Fibroblast of skin of abdomen (primary cell): ENCODE measurements at regions not wholly inside any gene's neighbourhood (a gene's known extent, or its start where the extent isn't known, plus 50 kb on each side); places are given as distances from the start of the nearest gene placed in this dataset.
"Not testable (repeated sequence)": the region's sequence is repeated elsewhere in the genome, so short reads cannot be mapped to it uniquely, and the experiment has no call there.

Experiments
- DNase-seq: peaks from one replicate; pipeline ENCODE4 v3.0.0-alpha.2; 2013

DNA sequence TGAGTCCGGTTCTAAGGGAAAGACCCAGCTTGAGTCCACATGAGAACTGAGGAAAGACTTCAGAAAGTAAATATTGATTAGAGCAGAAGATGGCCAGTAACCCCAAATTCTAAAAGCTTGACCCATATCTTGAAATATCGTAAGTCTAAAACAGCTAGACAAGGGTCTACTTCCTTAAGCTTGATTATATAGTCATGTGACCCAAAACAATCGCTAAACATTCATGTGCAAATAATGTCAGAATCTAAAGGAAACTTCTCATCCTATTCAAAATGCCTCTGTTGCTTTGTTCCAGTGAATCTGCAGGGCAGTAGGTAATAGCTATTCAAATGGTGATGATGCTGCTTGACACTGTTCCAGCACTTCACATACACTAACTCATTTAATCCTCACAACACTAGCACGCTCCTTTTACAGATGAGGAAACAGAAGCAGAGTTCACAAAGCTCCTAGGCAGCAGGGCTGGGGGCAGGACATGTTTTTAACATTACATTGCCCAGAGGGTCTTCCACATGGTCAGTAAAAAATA is 52.6 kb downstream of the TCF20 start:
- DNase-seq: peak; percentile 4

DNA sequence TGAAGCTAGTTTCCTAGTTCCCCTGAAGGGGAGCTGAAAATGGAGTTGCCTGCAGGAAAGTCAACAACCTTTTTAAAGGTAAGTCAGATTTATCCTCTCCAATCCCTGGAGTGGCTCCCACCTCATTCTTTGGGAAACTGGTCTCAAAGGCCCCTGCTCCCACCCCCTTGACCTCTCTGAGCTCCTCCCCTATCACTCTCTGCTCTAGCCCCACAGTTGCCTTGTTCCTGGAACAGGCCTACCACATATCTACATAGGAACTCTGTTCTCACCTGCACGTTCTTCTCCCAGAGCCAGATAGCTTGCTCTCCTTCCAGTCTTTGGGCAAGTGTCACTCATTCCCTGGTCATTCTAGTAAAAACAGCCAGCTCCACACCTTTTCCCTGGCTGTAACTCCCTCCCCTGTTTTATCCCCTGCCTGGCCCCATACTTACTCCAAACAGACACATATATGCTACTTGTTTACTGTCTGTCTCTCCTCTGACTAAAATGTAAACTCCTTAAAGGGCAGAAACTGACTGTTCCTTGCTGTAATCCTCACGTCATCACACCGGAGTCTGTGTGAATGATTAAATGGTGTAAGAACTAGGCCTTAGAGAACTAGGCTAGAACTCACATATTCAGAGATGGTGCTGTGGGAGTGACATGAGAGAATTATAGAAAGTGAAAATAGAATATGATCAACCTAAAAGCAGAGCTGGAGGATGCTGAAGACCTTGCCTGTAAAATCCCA is 53.3 kb downstream of the TCF20 start:
- no peak for DNase-seq

DNA sequence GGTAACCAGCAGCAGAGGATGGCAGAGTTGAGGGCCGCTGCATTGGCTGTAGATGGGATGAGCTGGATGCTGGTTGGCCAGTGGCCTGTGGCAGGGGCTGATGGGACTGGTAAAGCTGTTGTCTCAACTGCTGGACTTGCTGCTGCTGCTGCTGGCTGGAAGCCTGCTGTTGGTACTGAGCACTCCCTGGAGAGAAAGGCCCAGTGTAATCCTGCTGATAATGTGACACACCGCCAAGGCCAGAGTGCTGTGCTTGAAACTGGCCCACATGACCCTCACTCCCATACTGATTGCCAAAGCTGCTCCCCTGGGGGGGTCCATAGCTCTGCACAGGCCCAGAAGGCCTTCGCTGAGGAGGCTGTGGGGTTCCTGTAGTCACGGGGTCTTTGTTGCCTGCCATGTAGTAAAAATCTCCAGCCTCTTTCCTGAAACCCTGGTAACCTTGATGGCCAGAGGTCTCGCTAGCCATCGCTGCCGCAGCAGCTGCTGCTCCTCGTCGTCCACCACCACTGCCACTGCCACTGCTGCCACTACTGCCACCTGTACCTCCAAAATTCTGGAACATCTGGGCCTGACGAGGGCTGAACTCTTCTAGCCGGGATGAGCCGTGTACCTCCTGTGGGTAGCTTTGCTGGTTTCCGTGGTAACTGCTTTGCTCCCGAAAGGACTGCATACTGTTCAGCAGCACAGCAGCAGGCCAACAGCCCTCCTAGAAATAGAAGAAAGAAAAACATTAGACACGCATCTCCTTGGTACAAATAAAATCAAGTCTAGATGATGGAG is 55.6 kb downstream of the TCF20 start:
- DNase-seq: no peak

DNA sequence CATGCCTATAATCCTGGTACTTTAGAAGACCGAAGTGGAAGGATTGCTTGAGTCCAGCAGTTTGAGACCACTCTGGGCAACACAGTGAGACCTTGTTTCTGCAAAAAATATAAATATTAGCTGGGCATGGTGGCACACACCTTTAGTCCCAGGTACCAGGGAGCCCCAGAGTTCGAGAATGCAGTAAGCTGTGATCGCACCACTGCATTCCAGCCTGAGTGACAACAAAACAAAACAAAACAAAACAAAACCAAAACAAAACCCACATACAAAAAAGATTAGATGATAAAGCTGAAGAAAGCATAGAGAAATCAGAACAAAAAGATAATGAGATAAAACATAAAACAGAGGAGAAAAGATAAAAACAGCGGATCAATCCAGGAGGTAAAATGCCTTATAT is 62.1 kb downstream of the TCF20 start:
- no peak for DNase-seq

DNA sequence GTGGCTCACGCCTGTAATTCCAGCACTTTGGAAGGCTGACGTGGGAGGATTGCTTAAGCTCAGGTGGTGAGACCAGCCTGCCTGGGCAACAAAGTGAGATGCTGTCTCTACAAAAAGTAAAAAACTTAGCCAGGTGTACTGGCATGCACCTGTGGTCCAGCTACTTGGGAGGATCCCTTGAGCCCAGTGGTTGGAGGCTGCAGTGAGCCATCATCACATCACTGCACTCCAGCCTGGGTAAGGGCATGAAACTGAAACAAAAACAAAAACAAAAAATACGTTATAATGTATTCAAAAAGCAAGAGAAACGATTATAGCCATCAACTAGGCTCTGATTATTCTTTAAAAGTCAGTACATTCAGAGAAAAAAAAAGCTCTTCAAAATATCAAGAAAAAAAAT is 62.5 kb downstream of the TCF20 start:
- no peak for DNase-seq

DNA sequence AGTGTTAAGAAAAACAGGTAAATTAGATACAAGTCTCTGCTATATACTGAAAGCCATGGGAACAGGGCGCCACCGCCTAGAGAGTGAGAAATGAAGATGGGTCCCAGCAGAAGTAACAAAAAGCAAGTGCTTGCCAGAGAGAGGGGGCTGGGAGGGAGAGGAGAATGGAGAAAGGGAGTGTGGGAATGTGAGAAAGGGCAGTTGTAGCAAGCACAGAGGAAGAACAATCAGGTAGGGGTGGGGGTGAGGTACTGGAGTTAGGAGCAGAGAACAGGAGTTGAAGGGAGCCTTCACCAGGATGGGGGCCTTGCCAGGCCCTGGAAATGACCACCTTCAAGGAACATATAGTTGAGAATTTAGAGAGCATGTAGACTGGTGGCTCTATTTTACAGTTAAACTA is 66.8 kb downstream of the TCF20 start:
- no peak for DNase-seq

DNA sequence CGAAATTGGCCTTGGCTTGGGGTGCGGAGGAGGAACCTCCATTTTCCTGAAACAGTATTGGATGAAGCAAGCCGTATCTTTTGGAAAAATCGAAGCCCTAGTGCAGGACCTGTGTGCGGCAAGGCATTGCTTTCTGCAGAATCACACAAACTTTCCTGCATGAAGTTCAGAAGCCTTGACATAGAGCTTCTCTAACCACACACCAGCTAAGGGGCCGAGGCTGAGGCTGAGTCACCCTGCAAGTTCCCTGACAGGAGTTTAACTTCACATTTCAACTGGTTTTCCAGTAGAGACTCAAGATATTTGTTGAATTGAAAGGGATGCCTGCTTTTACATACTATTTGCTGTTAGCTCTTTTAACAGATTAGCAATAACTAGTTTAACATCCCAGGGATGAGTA is 67.8 kb downstream of the TCF20 start:
- peak; percentile 26 for DNase-seq

DNA sequence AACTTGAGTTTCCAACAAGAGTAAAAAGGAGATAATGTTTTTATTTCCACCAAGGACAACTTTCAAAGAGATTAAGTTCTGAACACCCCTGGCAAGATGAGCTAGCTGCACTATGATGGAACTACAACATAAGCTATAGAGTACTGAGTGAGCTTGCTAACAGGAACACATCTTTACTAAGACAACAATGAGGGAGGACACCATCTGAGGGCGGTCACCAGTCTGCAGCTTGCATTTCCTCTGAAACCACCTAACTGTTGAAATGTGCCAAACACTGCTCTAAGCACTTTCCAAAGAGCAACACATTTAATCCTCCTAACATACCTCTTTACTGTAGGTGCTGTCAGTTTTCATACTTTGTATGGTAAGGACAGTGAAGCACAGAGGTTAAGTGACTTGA is 68.4 kb downstream of the TCF20 start:
- no peak for DNase-seq

DNA sequence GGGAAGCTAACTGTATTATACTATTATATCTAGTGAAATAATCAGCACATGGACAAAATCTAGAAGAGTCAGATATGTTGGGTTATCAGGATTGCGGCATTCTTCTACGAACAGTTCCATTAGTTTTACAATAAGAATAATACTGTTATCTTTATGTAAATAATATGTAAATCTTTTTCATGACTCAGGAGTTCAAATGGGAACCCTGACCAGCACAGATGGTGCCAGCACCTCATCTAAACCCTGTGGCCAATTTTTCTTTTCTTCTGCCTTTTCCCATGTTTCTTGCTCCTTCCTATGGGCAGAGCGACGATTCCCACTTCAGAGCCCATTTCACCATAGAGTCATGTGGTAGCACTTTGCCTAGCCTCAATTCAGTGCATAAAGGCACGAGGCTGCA is 68.4 kb upstream of the CYP2D6 start:
- no peak for DNase-seq

DNA sequence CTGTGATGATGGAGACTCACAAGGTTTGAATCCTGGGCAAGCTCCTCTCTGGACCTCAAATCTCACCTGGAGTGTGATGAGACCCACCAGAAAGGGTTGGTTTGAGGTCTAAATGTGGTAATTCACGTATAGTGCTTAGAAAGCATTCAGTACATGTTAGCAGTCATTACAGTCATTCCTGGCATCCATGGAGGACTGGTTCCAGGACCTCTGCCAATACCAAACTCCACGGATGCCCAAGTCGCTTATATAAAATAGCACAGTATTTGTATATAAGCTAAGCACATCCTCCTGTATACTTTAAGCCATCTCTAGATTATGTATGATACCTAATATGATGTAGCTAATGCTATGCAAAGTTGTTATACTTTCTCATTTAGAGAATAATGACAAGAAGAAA is 67.6 kb upstream of the CYP2D6 start:
- no peak for DNase-seq

DNA sequence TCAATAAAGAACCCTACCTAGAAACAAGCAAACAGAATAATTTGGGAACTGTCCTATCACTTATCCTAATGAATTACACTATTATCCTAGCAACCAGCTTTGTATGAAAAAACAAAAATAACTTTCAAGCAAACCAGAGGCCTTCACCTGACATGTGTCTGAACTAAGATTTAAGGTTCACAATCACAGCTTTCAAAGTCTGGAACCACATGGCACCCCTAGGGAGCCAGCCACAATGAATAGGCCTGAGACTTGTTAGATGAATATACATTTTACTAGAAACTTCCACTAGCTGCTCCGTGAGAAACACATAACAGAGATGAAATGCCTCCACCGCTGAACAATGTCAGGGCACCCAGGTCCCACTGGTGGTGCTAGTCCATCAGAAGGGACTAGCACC is 65.8 kb upstream of the CYP2D6 start:
- DNase-seq: no peak

DNA sequence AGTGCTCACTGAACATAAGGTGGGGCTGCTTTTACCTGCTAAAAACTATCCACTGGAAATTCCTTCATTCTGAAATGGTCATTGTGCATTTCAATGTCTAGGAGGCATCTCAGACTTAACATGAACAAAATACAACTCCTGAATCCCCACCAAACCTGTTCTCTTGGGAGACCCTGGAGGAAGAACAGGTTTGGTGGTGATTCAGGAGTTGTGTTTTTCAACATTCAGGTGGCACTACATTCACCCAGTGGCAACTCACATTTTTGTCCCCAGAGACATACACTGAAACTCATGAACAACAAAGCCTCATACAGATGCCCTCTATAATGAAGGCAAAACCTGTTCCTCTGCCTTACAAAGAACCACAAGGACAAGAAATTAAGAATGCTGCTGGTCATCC is 64.3 kb upstream of the CYP2D6 start:
- DNase-seq: no peak

DNA sequence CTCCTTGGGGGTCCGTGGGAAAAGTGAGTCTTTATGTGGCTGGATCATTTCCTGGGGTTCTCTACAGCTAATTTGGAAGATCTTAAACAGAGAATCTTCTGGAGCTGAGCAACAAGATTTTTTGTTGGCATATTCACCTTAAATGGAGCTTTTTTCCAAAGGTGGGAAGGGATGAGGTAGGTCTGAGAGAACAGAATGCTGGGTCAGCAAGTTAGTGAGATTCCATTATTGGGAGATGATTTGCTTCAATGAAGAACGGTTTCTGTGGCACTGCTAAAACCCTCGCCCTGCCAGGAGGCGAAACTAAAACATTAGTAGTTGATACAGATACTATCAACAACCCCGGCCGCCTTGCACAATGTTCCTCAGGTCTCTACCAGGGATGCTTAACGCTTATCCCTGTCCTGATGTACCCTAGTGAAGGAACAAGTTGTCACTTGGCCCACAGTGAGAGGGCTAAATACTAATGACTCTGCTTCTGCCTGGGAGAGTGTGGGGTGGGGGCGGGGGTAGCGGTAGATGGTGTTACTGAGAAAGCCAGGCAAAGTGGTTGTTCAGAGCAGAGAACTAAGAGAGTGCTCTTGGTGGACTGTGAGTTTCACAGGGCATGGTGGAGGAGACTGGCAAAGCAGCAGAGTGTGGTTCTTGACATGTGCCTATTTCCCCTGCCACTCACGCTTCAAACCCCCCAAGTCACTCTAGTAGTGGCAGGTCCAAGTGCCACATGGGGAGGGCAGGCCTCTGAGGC is 63.7 kb upstream of the CYP2D6 start:
- DNase-seq: no peak

DNA sequence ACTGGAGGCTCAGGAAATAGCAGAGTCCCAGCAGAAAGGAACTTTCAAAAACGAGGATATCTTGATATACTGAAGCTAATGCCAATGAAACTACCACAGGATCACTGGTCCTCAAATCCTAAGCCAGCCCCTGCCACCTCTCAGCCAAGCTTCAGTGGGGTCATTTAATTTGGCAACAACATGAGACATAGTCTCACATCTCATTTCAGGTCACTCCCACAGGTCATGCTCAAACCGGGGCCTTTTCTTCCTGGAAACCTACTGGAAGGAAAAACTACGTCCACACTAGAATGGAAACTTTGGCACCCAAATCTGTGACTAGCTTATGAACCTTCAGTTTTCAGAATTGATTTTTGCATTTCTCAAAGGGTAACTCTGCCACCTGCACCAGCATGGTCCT is 61.9 kb upstream of the CYP2D6 start:
- DNase-seq: no peak

DNA sequence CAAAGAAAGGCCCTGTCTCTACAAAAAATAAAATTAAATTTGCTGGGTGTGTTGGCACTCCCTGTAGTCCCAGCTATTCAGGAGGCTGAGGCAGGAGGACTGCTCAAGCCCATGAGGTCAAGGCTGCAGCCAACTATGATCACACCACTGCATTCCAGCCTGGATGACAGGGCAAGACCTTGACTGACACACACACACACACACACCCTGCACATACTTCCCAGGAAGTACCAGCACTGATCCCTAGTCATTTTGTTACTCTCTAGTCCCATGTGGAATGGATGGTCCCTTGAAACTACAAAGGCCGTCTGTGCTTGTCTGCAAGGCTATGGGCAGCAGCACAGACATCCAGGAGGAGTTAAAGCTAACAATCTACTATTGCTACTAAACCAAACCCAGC is 59.7 kb upstream of the CYP2D6 start:
- DNase-seq: no peak

DNA sequence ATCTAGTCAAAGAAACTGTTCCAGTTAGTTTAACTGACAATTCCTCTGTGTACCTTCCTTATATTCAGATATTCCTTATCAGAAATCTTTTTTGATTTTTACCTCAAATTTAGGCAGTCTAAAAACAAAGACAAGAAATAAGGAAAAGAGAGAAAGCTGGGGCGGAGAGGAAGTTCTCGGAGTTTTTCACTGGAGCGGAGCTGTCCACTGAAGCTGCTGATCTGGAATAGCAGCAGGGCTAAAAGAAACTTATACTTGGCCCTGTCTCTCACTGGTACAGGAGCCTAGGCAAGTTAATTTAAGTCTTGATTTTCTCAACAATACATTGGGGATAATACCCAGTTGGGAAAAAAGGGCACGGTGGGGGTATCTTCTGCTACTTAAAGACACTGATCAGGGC is 59.2 kb upstream of the CYP2D6 start:
- DNase-seq: no peak

DNA sequence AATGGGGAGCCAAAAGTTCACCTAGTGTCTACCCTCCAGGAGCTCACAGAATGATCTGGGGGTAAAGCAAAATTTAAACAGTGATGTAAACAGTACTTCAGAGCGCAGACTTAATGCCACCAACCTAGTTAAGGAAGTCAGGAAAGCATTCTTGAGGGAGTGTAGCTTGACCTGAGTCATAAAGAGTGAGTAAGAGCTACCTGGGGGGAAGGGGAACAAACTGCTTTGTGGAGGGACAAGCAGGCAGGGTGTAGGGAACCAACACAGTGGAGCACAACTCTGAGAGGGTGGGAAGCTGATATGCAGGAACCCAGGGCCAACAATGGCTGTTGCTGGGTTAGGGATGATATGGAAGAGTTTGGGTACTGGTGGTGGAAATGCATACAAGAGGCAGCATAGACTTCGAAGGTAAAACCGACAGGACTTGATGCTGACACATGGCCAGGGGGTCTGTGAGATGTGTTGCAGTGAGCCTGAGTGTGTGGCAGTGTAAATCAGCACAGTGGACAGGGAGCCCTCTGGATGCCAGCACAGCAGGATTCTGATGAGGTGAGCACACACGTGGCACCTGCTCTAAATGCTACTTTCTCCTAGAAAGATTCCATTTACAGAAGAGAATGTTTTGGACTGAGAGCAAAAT is 58.3 kb upstream of the CYP2D6 start:
- DNase-seq: peak; percentile 41

DNA sequence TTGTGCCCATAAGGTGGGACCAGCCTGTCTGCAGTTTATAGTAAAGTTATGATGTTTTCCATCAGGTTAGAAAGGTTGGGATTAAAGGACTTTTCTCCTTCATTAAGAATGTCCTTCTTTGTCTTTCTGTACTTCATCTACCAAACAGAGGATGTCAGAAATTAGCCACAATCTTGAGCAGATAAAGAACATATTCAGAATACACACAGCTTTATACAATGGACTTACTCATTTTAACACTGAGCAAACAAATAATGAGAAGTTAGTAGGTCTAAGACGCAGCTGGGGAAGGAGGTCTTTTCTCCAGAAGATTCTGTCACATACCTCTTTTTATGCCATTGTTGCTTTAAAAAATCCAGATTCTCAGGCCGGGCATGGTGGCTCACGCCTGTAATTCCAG is 57.0 kb upstream of the CYP2D6 start:
- DNase-seq: no peak

DNA sequence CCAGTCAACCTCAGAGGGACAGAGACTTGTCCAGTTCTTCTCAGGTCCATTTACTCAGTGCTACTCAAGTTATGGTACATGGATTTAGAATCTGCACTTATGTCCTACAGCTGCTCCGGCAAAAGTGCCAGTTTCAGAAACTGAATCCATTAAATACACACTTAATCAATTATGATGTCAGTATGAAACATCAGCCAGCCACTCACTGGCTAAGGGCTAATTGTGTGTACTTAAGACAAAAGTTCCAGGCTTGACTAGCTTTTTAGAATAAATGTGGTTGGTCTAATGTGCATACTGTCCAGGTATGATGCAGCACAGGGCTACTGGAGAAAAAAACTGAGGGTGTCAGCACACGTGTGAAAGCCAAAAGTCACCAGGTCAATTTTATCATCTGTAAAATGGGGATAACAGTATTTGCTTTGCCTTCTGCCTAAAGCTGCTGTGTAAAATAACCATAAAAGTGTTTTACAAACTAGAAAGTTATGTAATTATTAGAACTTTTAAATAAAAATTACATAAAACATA is 55.4 kb upstream of the CYP2D6 start:
- DNase-seq: no peak

DNA sequence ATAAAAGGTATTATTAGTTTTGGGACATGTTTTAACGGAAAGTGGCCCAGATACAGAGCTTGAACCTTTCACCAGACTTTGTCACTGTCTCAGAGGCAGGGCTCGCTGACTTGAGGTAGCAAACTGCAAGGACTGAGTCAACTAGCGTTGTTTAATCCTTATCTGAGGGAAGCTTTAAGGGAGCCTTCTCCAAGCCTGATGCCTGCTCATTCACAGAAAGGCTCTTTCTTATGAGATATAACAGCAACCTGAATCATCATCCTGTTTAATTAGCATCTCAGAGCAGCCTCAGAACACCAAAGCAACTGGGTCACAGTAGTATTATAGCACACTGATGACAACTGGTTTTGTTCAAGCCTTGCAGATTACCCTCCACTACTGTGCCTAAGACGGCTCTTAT is 54.2 kb upstream of the CYP2D6 start:
- DNase-seq: no peak

DNA sequence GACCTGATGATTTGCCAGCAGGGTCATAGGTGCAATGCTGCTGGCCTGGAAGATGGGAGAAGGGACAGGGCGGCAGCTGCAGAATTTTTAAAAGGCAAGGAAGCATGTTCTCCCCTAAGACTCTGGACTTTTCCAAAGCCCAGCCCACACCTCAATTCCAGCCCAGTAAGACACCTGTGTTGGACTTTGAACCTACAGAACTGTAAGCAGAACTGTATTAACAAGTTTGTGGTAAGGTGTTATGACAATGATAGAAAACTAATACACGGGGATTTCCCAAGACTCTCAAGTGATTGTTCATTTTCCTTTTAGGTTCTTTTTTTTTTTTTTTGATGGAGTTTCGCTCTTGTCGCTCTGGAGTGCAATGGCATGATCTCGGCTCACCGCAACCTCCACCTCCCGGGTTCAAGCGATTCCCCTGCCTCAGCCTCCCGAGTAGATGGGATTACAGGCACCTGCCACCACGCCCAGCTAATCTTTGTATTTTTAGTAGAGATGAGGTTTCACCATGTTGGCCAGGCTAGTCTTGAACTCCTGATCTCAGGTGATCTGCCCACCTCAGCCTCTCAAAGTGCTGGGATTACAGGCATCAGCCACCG is 53.0 kb upstream of the CYP2D6 start:
- not testable (repeated sequence) for DNase-seq

DNA sequence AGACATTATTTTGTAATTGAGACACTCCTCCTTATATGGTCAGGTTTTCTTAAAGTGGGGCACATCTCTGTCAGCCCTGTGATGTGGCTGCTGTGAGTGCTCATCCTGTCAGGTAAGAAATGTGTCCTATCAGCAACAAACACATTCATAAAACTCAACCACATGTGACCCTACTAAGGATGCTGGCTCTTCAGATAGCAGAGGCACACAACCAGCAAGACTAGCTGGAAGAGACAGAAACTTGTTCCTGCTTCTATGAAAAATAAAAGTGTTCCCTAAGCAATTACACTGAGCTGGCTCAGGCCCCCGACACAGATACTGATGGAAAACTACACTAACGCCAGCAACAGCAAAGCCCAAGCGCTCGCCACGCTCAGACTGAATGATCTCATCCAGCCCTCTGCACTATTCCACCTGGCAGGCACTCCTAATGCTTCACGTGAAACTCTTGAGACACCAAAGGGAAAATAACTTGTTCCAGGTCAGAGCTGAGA is 49.8 kb upstream of the CYP2D6 start:
- no peak for DNase-seq
